ENCODE measurements at regions not wholly inside any gene's neighbourhood (a gene's known extent, or its start where the extent isn't known, plus 50 kb on each side); places are given as distances from the start of the nearest gene placed in this dataset.

GRCh38 chr3:187841560-187841959 is 96.3 kb upstream of the BCL6 start:
- Histone ChIP-seq H2BK20ac (ENCODE audit: low read depth, low read length) (no peak overlapping the region; the same call in 1 of the 2 replicates), H3K4ac (ENCODE audit: low read depth, low read length) (no peak overlapping the region), H3K9ac (ENCODE audit: low read depth, low read length) (no peak overlapping the region), H3K14ac (replicated peaks; ENCODE audit: low read depth, low read length) (no peak overlapping the region), H4K20me1 (ENCODE audit: insufficient read depth, low read length) (no peaks in the 10 kb centered on the region), H4K91ac (ENCODE audit: insufficient read depth, low read depth, low read length) (no peak overlapping the region), H2BK15ac (ENCODE audit: low read depth, low read length) (no peak overlapping the region), H4K8ac (ENCODE audit: low read depth in 2 of 2, low read length in 2 of 2) (no peak overlapping the region), H2BK5ac (ENCODE audit: low read depth, low read length, poor library complexity, severe bottlenecking) (no peak overlapping the region), H3K27me3 (ENCODE audit: control insufficient read depth, insufficient read depth, low read length) (peaks cover 7% of the 10 kb centered on the region), H3K18ac (ENCODE audit: low read depth, low read length) (no peak overlapping the region), H3K79me1 (ENCODE audit: low read depth in 1 of 2, low read length in 2 of 2) (no peaks in the 10 kb centered on the region), H3K9me3 (ENCODE audit: control insufficient read depth, insufficient read depth, low read length) (no peaks in the 10 kb centered on the region), H3K23ac (ENCODE audit: low read depth, low read length) (no peak overlapping the region), H2AK9ac (replicated peaks; ENCODE audit: low read depth, low read length, poor library complexity) (no peak overlapping the region), H3K27ac (ENCODE audit: insufficient read depth, low read length) (no peak overlapping the region), H2AFZ (replicated peaks; ENCODE audit: low read length, poor library complexity) (no peak overlapping the region), H3K4me3 (ENCODE audit: insufficient read depth, low read depth, low read length) (no peak overlapping the region), H2BK120ac (ENCODE audit: low read depth, low read length) (no peak overlapping the region), H4K5ac (ENCODE audit: low read depth, low read length) (no peak overlapping the region), H3K9me1 (ENCODE audit: insufficient read depth, low read length) (peaks cover 5% of the 10 kb centered on the region; the same call in 1 of the 2 replicates), H3K56ac (ENCODE audit: extremely low read depth, insufficient read depth, low read length) (no peak overlapping the region), H3K4me2 (ENCODE audit: low read depth, low read length) (no peak overlapping the region), H2AK5ac (ENCODE audit: low read depth, low read length) (no peak overlapping the region), H3K36me3 (ENCODE audit: control insufficient read depth, insufficient read depth, low read length) (no peaks in the 10 kb centered on the region), H3K4me1 (ENCODE audit: control insufficient read depth, insufficient read depth, low read length) (no peaks in the 10 kb centered on the region)
- ChIA-PET POLR2A (ENCODE audit: unreplicated experiment) (no interaction called here), CTCF (interaction anchor here (0.6 kb wide), 1 partner anchor 26 kb away, joined by 3 read pairs; no protein-coding TSS in a partner anchor)
- in situ Hi-C loops (cut with MboI; ENCODE audit: low sequenced_read_pairs), result no loop called here
- intact Hi-C loops (cut with micrococcal nuclease), result no loop called here
- peak; percentile 70 for TF ChIP-seq FOS (IDR thresholded peaks at IDR 0.05; ENCODE audit: low read depth, low read length)
- TF ChIP-seq SMC3 (IDR thresholded peaks at IDR 0.05; ENCODE audit: low read depth, low read length), result no peak
- peak; percentile 56 for TF ChIP-seq CEBPB (IDR thresholded peaks at IDR 0.05; ENCODE audit: low read depth, low read length)
- dilution Hi-C loops (cut with HindIII; ENCODE audit: low sequenced_read_pairs, unreplicated experiment), result no loop called here
- no TSS peak for BruUV-seq (replicated peaks)
- WGBS, 2 experiments (ENCODE audit: extremely low coverage in 2 of 2, insufficient read length in 1 of 2), result no CpG with 5 or more reads among the region's 2 CpGs
- ATAC-seq (ENCODE audit: low read depth) (peak; percentile 86), DNase-seq (peak; percentile 17)

Measured in IMR-90 (cell line).